Epidermal melanocyte (primary cell): ENCODE measurements at regions not wholly inside any gene's neighbourhood (a gene's known extent, or its start where the extent isn't known, plus 50 kb on each side); places are given as distances from the start of the nearest gene placed in this dataset.

Experiments used
- DNase-seq: peaks from one replicate; pipeline ENCODE4 v3.0.0; 2011; ENCODE audit warnings: low spot score; ENCODE audit not compliant: insufficient read length

GRCh38 chr9:71191708-71192107 is 70.3 kb upstream of the TRPM3 start:
- no peak for DNase-seq

GRCh38 chr9:71183251-71183650 is 61.8 kb upstream of the TRPM3 start:
- DNase-seq: no peak

- no peak for DNase-seq
Measured at GRCh38 chr9:71179183-71179582, 57.8 kb upstream of the TRPM3 start.

GRCh38 chr9:71177901-71178300 is 56.5 kb upstream of the TRPM3 start:
- no peak for DNase-seq

- no peak for DNase-seq
Measured at GRCh38 chr9:71171517-71171916, 50.1 kb upstream of the TRPM3 start.
